Right lobe of liver (tissue), 6 donors: ENCODE measurements at regions not wholly inside any gene's neighbourhood (a gene's known extent, or its start where the extent isn't known, plus 50 kb on each side); places are given as distances from the start of the nearest gene placed in this dataset.

Experiments
- ATAC-seq, 4 donors: fragments of 200-7000 bp; cut with Tn5 transposase; one replicate each; pipeline ENCODE4 v1.9.1; 2020; ENCODE audit warnings: mild to moderate bottlenecking in 4 of 4, moderate library complexity in 4 of 4
- DNase-seq, 3 donors: peaks; one replicate each; pipeline ENCODE4 v3.0.0-alpha.2; 2020
- H3K27ac ChIP-seq, 3 donors: fragments of 200-600 bp; one replicate each; pipeline ENCODE4 v1.8.0; 2022
- H3K27me3 ChIP-seq, 2 donors: fragments of 200-600 bp; one replicate each; pipeline ENCODE4 v1.8.0; 2022
- H3K36me3 ChIP-seq, 4 donors: fragments of 200-600 bp; sonication (generic) in 1 of 4; one replicate each; pipeline versions ENCODE4 v1.5.1 to v1.8.0; 2017 to 2022; ENCODE audit warnings: control low read depth in 1 of 4
- H3K4me1 ChIP-seq, 4 donors: fragments of 200-600 bp; sonication (generic) in 1 of 4; one replicate each; pipeline versions ENCODE4 v1.5.1 to v1.8.0; 2017 to 2022; ENCODE audit warnings: control low read depth in 1 of 4
- H3K4me3 ChIP-seq, 3 donors: fragments of 200-600 bp; one replicate each; pipeline ENCODE4 v1.8.0; 2022
- H3K9me3 ChIP-seq, 4 donors: fragments of 200-600 bp; sonication (generic) in 1 of 4; one replicate each; pipeline versions ENCODE4 v1.5.1 to v1.8.0; 2017 to 2022; ENCODE audit warnings: control low read depth in 1 of 4
- POLR2A ChIP-seq: fragments of 450-650 bp; IDR thresholded peaks from one replicate; pipeline ENCODE4 v1.6.1; 2017; ENCODE audit warnings: antibody characterized with exemption, mild to moderate bottlenecking
- WGBS: methylation state at CpG from one replicate; pipeline ENCODE4 v1.1.6; 2018; ENCODE audit warnings: low coverage, low lambda C conversion rate; ENCODE audit not compliant: insufficient coverage; ENCODE audit errors: missing lambda C conversion rate; 5-methylcytosine and 5-hydroxymethylcytosine counted together
- intact Hi-C, 2 donors: fragments of 100-400 bp; cut with DNase I; formaldehyde crosslinking; loops; one replicate each; pipeline versions ENCODE4 v1.11.2 to v1.14.1; 2022
- TF ChIP-seq, protein P1 (sequence below), 4 donors: fragments of 200-600 bp in 3 of 4; fragments of 450-650 bp in 1 of 4; IDR thresholded peaks; one replicate each; pipeline versions ENCODE4 v1.5.1 to v1.8.0; 2016 to 2022; ENCODE audit warnings: antibody characterized with exemption in 4 of 4, mild to moderate bottlenecking in 2 of 4
- donor health status: DM: no; HTN: yes; CAD: no.
- donor health status: DM: no; HTN: no; CAD: no.
- donor health status: DM: no; HTN: no; CAD: no.
- donor health status: DM: no; HTN: yes; CAD: no.
- donor health status: DM: no; HTN: yes; CAD: no.

DNA sequence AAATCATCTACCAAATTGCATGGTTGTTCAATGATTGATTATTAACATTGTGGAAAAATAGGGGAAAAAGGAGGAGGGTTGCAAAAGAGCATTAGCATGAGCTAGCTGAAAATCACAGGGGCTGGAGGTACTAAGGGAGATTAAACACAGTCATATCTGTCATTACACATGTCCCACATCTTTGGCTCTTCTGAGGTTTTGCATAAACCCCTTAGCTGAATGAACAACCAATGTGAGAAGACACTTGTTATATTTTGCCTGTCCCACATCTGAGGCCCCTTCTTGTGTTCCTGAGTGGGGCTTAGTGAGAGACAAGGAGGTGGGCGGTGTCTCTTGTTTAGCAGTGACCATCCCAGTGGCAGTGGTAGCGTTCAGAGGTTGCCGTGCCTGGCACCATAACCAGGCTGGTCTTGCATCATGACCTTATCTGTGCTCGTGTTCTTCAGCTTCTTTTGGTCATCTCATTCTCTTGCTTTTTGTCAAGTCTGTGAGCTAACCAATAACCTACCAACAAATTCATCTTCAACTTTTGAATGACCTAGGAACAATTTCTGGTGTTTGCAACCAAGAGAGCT lies 95.6 kb downstream of the MID1IP1 start:
- TF ChIP-seq, protein P1, sequence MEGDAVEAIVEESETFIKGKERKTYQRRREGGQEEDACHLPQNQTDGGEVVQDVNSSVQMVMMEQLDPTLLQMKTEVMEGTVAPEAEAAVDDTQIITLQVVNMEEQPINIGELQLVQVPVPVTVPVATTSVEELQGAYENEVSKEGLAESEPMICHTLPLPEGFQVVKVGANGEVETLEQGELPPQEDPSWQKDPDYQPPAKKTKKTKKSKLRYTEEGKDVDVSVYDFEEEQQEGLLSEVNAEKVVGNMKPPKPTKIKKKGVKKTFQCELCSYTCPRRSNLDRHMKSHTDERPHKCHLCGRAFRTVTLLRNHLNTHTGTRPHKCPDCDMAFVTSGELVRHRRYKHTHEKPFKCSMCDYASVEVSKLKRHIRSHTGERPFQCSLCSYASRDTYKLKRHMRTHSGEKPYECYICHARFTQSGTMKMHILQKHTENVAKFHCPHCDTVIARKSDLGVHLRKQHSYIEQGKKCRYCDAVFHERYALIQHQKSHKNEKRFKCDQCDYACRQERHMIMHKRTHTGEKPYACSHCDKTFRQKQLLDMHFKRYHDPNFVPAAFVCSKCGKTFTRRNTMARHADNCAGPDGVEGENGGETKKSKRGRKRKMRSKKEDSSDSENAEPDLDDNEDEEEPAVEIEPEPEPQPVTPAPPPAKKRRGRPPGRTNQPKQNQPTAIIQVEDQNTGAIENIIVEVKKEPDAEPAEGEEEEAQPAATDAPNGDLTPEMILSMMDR (IDR thresholded peaks at IDR 0.05), result no peak
- TF ChIP-seq POLR2A, result no peak
- DNase-seq (no peak), ATAC-seq (peak in 3 of 4 donors; percentile 46 to 66 (median 58))
- intact Hi-C loops, result no loop called here
- no peaks in the 10 kb centered on the region for H3K27me3 ChIP-seq
- H3K4me3 ChIP-seq, result no peak overlapping the region
- 18% methylated on average over 4 of the region's 4 CpGs for WGBS
- H3K27ac ChIP-seq, result no peak overlapping the region
- H3K36me3 ChIP-seq, result no peaks in the 10 kb centered on the region
- no peaks in the 10 kb centered on the region for H3K9me3 ChIP-seq
- H3K4me1 ChIP-seq, result peaks cover 0 to 10% (median 0%) of the 10 kb centered on the region in 4 donors

- TF ChIP-seq POLR2A, result no peak
- TF ChIP-seq, protein P1 (IDR thresholded peaks at IDR 0.05), result no peak
- Histone ChIP-seq H3K4me3 (no peak overlapping the region), H3K27ac (no peak overlapping the region), H3K36me3 (no peaks in the 10 kb centered on the region), H3K9me3 (no peaks in the 10 kb centered on the region), H3K27me3 (no peaks in the 10 kb centered on the region), H3K4me1 (peaks cover 0 to 10% (median 0%) of the 10 kb centered on the region in 4 donors)
- 40% methylated on average over 5 of the region's 6 CpGs for WGBS
- no peak for DNase-seq
- intact Hi-C loops, result no loop called here
- ATAC-seq, result no peak
These were observed 97.0 kb downstream of the MID1IP1 start for GRCh38 chrX:38898261-38898660.

- intact Hi-C loops, result no loop called here
- Histone ChIP-seq H3K4me3 (no peak overlapping the region), H3K9me3 (no peaks in the 10 kb centered on the region), H3K27me3 (no peaks in the 10 kb centered on the region), H3K36me3 (no peaks in the 10 kb centered on the region), H3K27ac (no peak overlapping the region), H3K4me1 (peaks cover 0 to 10% (median 0%) of the 10 kb centered on the region in 4 donors)
- ATAC-seq (no peak), DNase-seq (no peak)
- TF ChIP-seq POLR2A, result no peak
- TF ChIP-seq, protein P1 (IDR thresholded peaks at IDR 0.05), result no peak
- WGBS, result 47% methylated on average over 1 of the region's 1 CpG
These were observed 98.4 kb downstream of the MID1IP1 start for GRCh38 chrX:38899650-38900049.

DNA sequence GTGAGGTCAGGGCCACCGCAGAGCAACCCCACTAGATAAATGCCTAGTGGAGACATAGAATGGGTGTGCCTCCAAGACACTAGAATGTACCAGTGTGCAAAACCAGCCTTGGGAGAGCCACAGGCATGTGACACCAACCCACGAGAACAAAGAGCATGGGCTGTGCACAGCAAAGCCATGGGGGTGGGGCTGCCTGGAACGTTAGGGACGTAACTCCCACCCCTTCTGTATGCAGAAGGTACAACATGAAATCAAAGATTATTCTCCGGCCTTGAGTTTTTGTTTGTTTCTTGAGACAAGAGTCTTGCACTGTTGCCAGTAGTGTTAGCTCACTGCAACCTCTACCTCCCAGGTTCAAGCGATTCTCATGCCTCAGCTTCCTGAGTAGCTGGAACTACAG lies 99.5 kb downstream of the MID1IP1 start:
- Histone ChIP-seq H3K27me3 (no peaks in the 10 kb centered on the region), H3K4me1 (peaks cover 0 to 10% (median 0%) of the 10 kb centered on the region in 4 donors), H3K4me3 (no peak overlapping the region), H3K27ac (no peak overlapping the region), H3K9me3 (no peaks in the 10 kb centered on the region), H3K36me3 (no peaks in the 10 kb centered on the region)
- intact Hi-C loops, result no loop called here
- ATAC-seq, result no peak
- DNase-seq, result no peak
- no peak for TF ChIP-seq POLR2A
- TF ChIP-seq, protein P1 (IDR thresholded peaks at IDR 0.05), result no peak
- WGBS, result 73% methylated on average over 3 of the region's 6 CpGs
